Non-pigmented ciliary epithelial cell (primary cell): ENCODE measurements at regions not wholly inside any gene's neighbourhood (a gene's known extent, or its start where the extent isn't known, plus 50 kb on each side); places are given as distances from the start of the nearest gene placed in this dataset.
"Not testable (repeated sequence)": the region's sequence is repeated elsewhere in the genome, so short reads cannot be mapped to it uniquely, and the experiment has no call there.

Source experiments
- DNase-seq: peaks from one replicate; pipeline ENCODE4 v3.0.0-alpha.2; 2010; ENCODE audit warnings: low read depth

- DNase-seq = no peak
Measured at GRCh38 chr12:5310151-5310550, 121.8 kb upstream of the NTF3 start.

GRCh38 chr12:5317556-5317955 is 114.4 kb upstream of the NTF3 start:
- DNase-seq = no peak

GRCh38 chr12:5318874-5319273 is 113.0 kb upstream of the NTF3 start:
- DNase-seq = peak; percentile 24

- DNase-seq = no peak
Measured at GRCh38 chr12:5328669-5329517, 103.0 kb upstream of the NTF3 start.

GRCh38 chr12:5332551-5332950 is 99.4 kb upstream of the NTF3 start:
- no peak for DNase-seq

GRCh38 chr12:5333096-5333495 is 98.8 kb upstream of the NTF3 start:
- no peak for DNase-seq

GRCh38 chr12:5335069-5335468 is 96.8 kb upstream of the NTF3 start:
- no peak for DNase-seq

GRCh38 chr12:5341086-5341485 is 90.8 kb upstream of the NTF3 start:
- DNase-seq = not testable (repeated sequence)

GRCh38 chr12:5343711-5344110 is 88.2 kb upstream of the NTF3 start:
- no peak for DNase-seq

GRCh38 chr12:5344131-5344530 is 87.8 kb upstream of the NTF3 start:
- no peak for DNase-seq

- no peak for DNase-seq
Measured at GRCh38 chr12:5345534-5345933, 86.4 kb upstream of the NTF3 start.

GRCh38 chr12:5348057-5348456 is 83.9 kb upstream of the NTF3 start:
- no peak for DNase-seq

GRCh38 chr12:5348491-5348890 is 83.4 kb upstream of the NTF3 start:
- DNase-seq = no peak

GRCh38 chr12:5364036-5364770 is 67.7 kb upstream of the NTF3 start:
- DNase-seq = no peak

- DNase-seq = no peak
Measured at GRCh38 chr12:5369298-5369697, 62.6 kb upstream of the NTF3 start.

- DNase-seq = no peak
Measured at GRCh38 chr12:5371631-5372030, 60.3 kb upstream of the NTF3 start.

- no peak for DNase-seq
Measured at GRCh38 chr12:5374713-5375112, 57.2 kb upstream of the NTF3 start.

GRCh38 chr12:5375547-5376295 is 56.2 kb upstream of the NTF3 start:
- DNase-seq = no peak

- DNase-seq = no peak
Measured at GRCh38 chr12:5376591-5377207, 55.2 kb upstream of the NTF3 start.

GRCh38 chr12:5377997-5378592 is 53.8 kb upstream of the NTF3 start:
- no peak for DNase-seq

- DNase-seq = no peak
Measured at GRCh38 chr12:5379749-5380496, 52.0 kb upstream of the NTF3 start.
